Liver (tissue), 8 donors: ENCODE measurements at regions not wholly inside any gene's neighbourhood (a gene's known extent, or its start where the extent isn't known, plus 50 kb on each side); places are given as distances from the start of the nearest gene placed in this dataset.

Experiments
- DNase-seq: peaks from one replicate; pipeline ENCODE4 v3.0.0-alpha.2; 2017; ENCODE audit warnings: low spot score
- H3K27ac ChIP-seq, 2 donors: one replicate each; pipeline ENCODE4 v1.7.0; 2013; ENCODE audit warnings: inconsistent platforms in 2 of 2, low read length in 2 of 2, control low read depth in 1 of 2, low read depth in 1 of 2, mild to moderate bottlenecking in 1 of 2
- H3K27me3 ChIP-seq, 4 donors: one replicate each; pipeline versions ENCODE4 v1.6.1 to v1.7.0; 2013; ENCODE audit warnings: low read length in 3 of 4, inconsistent platforms in 1 of 4, mild to moderate bottlenecking in 1 of 4, moderate library complexity in 1 of 4; ENCODE audit not compliant: control insufficient read depth in 4 of 4, insufficient read depth in 4 of 4
- H3K36me3 ChIP-seq, 4 donors: one replicate each; pipeline versions ENCODE4 v1.6.1 to v1.7.0; 2013; ENCODE audit warnings: low read length in 3 of 4, mild to moderate bottlenecking in 3 of 4, low read depth in 1 of 4, moderate library complexity in 1 of 4; ENCODE audit not compliant: control insufficient read depth in 4 of 4, insufficient read depth in 3 of 4
- H3K4me1 ChIP-seq, 4 donors: one replicate each; pipeline versions ENCODE4 v1.6.1 to v1.7.0; 2013; ENCODE audit warnings: low read length in 3 of 4, mild to moderate bottlenecking in 3 of 4, moderate library complexity in 1 of 4; ENCODE audit not compliant: control insufficient read depth in 4 of 4, insufficient read depth in 4 of 4
- H3K4me3 ChIP-seq, 3 donors: one replicate each; pipeline versions ENCODE4 v1.6.1 to v1.7.0; 2013; ENCODE audit warnings: low read length in 3 of 3, control low read depth in 1 of 3, low read depth in 1 of 3, mild to moderate bottlenecking in 1 of 3
- H3K9ac ChIP-seq, 2 donors: one replicate each; pipeline ENCODE4 v1.7.0; 2013; ENCODE audit warnings: low read length in 2 of 2, mild to moderate bottlenecking in 2 of 2, moderate library complexity in 2 of 2, control low read depth in 1 of 2, low read depth in 1 of 2
- H3K9me3 ChIP-seq, 4 donors: one replicate each; pipeline versions ENCODE4 v1.6.1 to v1.7.0; 2013; ENCODE audit warnings: low read length in 3 of 4; ENCODE audit not compliant: control insufficient read depth in 4 of 4
- ATF3 ChIP-seq: IDR thresholded peaks from 2 replicates; pipeline ENCODE4 v1.6.1; 2016; ENCODE audit warnings: antibody characterized with exemption
- CTCF ChIP-seq: fragments of 150-350 bp; IDR thresholded peaks from 2 replicates; pipeline ENCODE4 v1.5.1; 2017; ENCODE audit warnings: improper control_type of control experiment, low read depth, low read length; ENCODE audit not compliant: missing input control
- EGR1 ChIP-seq, 2 donors: IDR thresholded peaks; 2 replicates each; pipeline ENCODE4 v1.6.1; 2016 to 2018; ENCODE audit warnings: antibody characterized with exemption in 2 of 2, low read depth in 2 of 2
- FOXA1 ChIP-seq: IDR thresholded peaks from 2 replicates; pipeline ENCODE4 v1.6.1; 2016; ENCODE audit warnings: antibody characterized with exemption
- FOXA2 ChIP-seq: IDR thresholded peaks from 2 replicates; pipeline ENCODE4 v1.6.1; 2016; ENCODE audit warnings: antibody characterized with exemption
- GABPA ChIP-seq, 2 donors: IDR thresholded peaks in 1 of 2; conservative IDR thresholded peaks in 1 of 2; 2 replicates each; pipeline ENCODE4 v1.6.1; 2016; ENCODE audit warnings: antibody characterized with exemption in 2 of 2, mild to moderate bottlenecking in 1 of 2, moderate library complexity in 1 of 2
- HNF4A ChIP-seq, 2 donors: conservative IDR thresholded peaks; 2 replicates each; pipeline ENCODE4 v1.6.1; 2016; ENCODE audit warnings: antibody characterized with exemption in 2 of 2, mild to moderate bottlenecking in 2 of 2
- HNF4G ChIP-seq: IDR thresholded peaks from 2 replicates; pipeline ENCODE4 v1.6.1; 2016; ENCODE audit warnings: antibody characterized with exemption
- JUND ChIP-seq, 2 donors: IDR thresholded peaks; 2 replicates each; pipeline ENCODE4 v1.6.1; 2016; ENCODE audit warnings: antibody characterized with exemption in 2 of 2
- NR2F2 ChIP-seq: IDR thresholded peaks from 2 replicates; pipeline ENCODE4 v1.6.1; 2016; ENCODE audit warnings: antibody characterized with exemption
- RAD21 ChIP-seq, 2 donors: IDR thresholded peaks; 2 replicates each; pipeline ENCODE4 v1.6.1; 2016; ENCODE audit warnings: antibody characterized with exemption in 2 of 2, mild to moderate bottlenecking in 2 of 2
- REST ChIP-seq: IDR thresholded peaks from 2 replicates; pipeline ENCODE4 v1.6.1; 2016; ENCODE audit warnings: antibody characterized with exemption, mild to moderate bottlenecking
- RXRA ChIP-seq, 2 donors: IDR thresholded peaks; 2 replicates each; pipeline ENCODE4 v1.6.1; 2017 to 2018; ENCODE audit warnings: antibody characterized with exemption in 2 of 2, mild to moderate bottlenecking in 1 of 2
- SP1 ChIP-seq: IDR thresholded peaks from 2 replicates; pipeline ENCODE4 v1.6.1; 2018; ENCODE audit warnings: antibody characterized with exemption, mild to moderate bottlenecking
- TAF1 ChIP-seq: conservative IDR thresholded peaks from 2 replicates; pipeline ENCODE4 v1.6.1; 2016; ENCODE audit warnings: antibody characterized with exemption, mild to moderate bottlenecking
- YY1 ChIP-seq: IDR thresholded peaks from 2 replicates; pipeline ENCODE4 v1.6.1; 2016; ENCODE audit warnings: antibody characterized with exemption, mild to moderate bottlenecking
- ZBTB33 ChIP-seq: IDR thresholded peaks from 2 replicates; pipeline ENCODE4 v1.6.1; 2016; ENCODE audit warnings: antibody characterized with exemption
- WGBS: extraction: QIAGEN DNeasy Blood & Tissue Kit; methylation state at CpG from one replicate; pipeline ENCODE4 v1.1.7; 2013; 5-methylcytosine and 5-hydroxymethylcytosine counted together
- donor health status: healthy.
- donor health status: healthy.
- donor health status: healthy.
- donor health status: healthy.
- donor health status: healthy.

- WGBS: 52% methylated on average over 3 of the region's 3 CpGs
- H3K36me3 ChIP-seq: no peaks in the 10 kb centered on the region
Observed at GRCh38 chr5:96201503-96201902, 231.5 kb downstream of the PCSK1 start.

GRCh38 chr5:96200641-96201040 is 232.4 kb downstream of the PCSK1 start:
- H3K36me3 ChIP-seq: no peaks in the 10 kb centered on the region
- no peak overlapping the region for H3K4me3 ChIP-seq
- H3K27me3 ChIP-seq: no peaks in the 10 kb centered on the region
- DNase-seq: no peak
- H3K9me3 ChIP-seq: peaks cover 0 to 6% (median 5%) of the 10 kb centered on the region in 4 donors
- H3K4me1 ChIP-seq: peaks cover 4 to 35% (median 25%) of the 10 kb centered on the region in 4 donors
- TF ChIP-seq HNF4A (conservative IDR thresholded peaks at IDR 0.05) (no peak), HNF4G (no peak)
- no peak overlapping the region for H3K9ac ChIP-seq
- 45% methylated on average over 1 of the region's 1 CpG for WGBS
- peak overlapping the region; percentile 63 to 70 for H3K27ac ChIP-seq

More at GRCh38 chr5:96201503-96201902, 231.5 kb downstream of the PCSK1 start:
- TF ChIP-seq HNF4A (conservative IDR thresholded peaks at IDR 0.05): peak in 1 of 2 donors; percentile 27
- TF ChIP-seq ATF3: no peak
- TF ChIP-seq REST: peak; percentile 9
- peak; percentile 50 to 68 for TF ChIP-seq RXRA (IDR thresholded peaks at IDR 0.05)
- no peak for TF ChIP-seq GABPA (IDR thresholded peaks at IDR 0.05 in 1 of 2, conservative IDR thresholded peaks at IDR 0.05 in 1 of 2)
- no peak for TF ChIP-seq FOXA1
- no peak for TF ChIP-seq JUND (IDR thresholded peaks at IDR 0.05)
- TF ChIP-seq TAF1: no peak
- DNase-seq: no peak
- H3K27ac ChIP-seq: peak overlapping the region; percentile 62 to 64
- no peaks in the 10 kb centered on the region for H3K27me3 ChIP-seq
- H3K4me3 ChIP-seq: peak overlapping the region in 1 of 3 donors; percentile 5
- peaks cover 3 to 6% (median 5%) of the 10 kb centered on the region in 4 donors for H3K9me3 ChIP-seq
- peak overlapping the region in 1 of 2 donors; percentile 45 for H3K9ac ChIP-seq
- H3K4me1 ChIP-seq: peaks cover 4 to 30% (median 23%) of the 10 kb centered on the region in 4 donors

GRCh38 chr5:96199713-96200183 is 233.3 kb downstream of the PCSK1 start:
- no peak for DNase-seq
- no peaks in the 10 kb centered on the region for H3K36me3 ChIP-seq
- peaks cover 0 to 6% (median 4%) of the 10 kb centered on the region in 4 donors for H3K9me3 ChIP-seq
- no peaks in the 10 kb centered on the region for H3K27me3 ChIP-seq
- WGBS: 31% methylated on average over 4 of the region's 4 CpGs
- H3K4me1 ChIP-seq: peaks cover 5 to 35% (median 25%) of the 10 kb centered on the region in 4 donors
- peak overlapping the region; percentile 76 to 91 for H3K9ac ChIP-seq
- peak overlapping the region; percentile 63 to 70 for H3K27ac ChIP-seq
- H3K4me3 ChIP-seq: peak overlapping the region; percentile 7 to 29 (median 18)
- TF ChIP-seq REST (peak; percentile 55), SP1 (peak; percentile 82), FOXA1 (no peak), FOXA2 (no peak), ZBTB33 (no peak), CTCF (no peak), YY1 (peak; percentile 5), JUND (IDR thresholded peaks at IDR 0.05) (no peak), RAD21 (IDR thresholded peaks at IDR 0.05) (peak in 1 of 2 donors; percentile 37), HNF4A (conservative IDR thresholded peaks at IDR 0.05) (peak; percentile 81 to 83), NR2F2 (no peak), EGR1 (IDR thresholded peaks at IDR 0.05; ENCODE audit: low read depth in 2 of 2) (peak in 1 of 2 donors; percentile 11), HNF4G (peak; percentile 53)
